GM18868 (cell line): ENCODE measurements at regions not wholly inside any gene's neighbourhood (a gene's known extent, or its start where the extent isn't known, plus 50 kb on each side); places are given as distances from the start of the nearest gene placed in this dataset.
"Not testable (repeated sequence)": the region's sequence is repeated elsewhere in the genome, so short reads cannot be mapped to it uniquely, and the experiment has no call there.

Source experiments
- ATAC-seq: cut with Tn5 transposase; IDR thresholded peaks from one replicate; pipeline ENCODE4 v1.9.1; 2021; ENCODE audit warnings: mild to moderate bottlenecking, moderate library complexity; ENCODE audit not compliant: unreplicated experiment

DNA sequence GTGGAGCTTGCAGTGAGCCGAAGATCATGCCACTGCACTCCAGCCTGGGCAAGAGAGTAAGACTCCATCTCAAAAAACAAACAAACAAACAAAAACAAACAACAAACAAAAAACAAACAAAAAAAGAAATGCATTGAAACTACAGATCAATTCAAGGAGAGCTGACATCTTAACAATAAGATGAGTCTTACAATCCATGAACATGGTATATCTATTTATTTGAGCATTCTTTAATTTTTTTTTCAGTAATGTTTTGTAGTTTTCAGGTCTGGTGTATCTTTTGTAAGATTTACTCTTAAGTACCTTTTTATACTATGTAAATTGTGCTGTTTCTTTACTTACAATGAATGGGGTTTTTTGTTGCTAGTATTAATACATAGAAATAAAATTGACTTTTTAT is 140.1 kb upstream of the DAPK1 start:
- ATAC-seq = no peak

- ATAC-seq = no peak
Observed at GRCh38 chr9:87359264-87359663, 138.4 kb upstream of the DAPK1 start.

GRCh38 chr9:87359958-87360601 is 137.6 kb upstream of the DAPK1 start:
- no peak for ATAC-seq

DNA sequence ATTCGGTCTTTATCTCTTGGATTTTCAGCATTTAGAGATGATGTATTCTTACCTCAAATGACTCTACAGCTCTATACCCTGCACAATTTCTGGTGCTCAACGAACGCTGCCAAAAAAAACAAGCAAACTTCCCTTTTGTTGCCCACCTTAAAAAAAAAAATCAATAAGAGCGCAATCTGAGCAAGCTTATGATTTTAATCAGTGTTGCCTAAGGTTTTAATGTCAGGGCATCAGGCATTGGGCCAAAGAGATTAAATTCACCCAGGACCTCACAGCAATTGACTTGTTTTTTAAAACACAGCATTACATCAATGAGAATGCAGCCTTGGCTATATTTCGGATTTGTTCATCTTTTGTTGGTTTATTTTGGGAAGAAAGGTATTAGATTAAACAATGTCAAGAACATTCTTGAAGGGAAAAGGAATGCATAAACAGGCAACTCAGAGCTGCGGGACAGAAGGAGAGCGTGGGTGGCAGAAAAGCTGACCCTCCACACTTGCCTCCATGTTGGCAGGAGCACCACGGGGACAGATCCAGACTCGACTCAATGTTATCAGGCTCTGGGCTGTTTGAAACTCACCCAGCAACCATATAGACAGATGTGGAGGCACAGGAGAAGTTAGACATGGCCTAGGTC is 127.5 kb upstream of the DAPK1 start:
- no peak for ATAC-seq

DNA sequence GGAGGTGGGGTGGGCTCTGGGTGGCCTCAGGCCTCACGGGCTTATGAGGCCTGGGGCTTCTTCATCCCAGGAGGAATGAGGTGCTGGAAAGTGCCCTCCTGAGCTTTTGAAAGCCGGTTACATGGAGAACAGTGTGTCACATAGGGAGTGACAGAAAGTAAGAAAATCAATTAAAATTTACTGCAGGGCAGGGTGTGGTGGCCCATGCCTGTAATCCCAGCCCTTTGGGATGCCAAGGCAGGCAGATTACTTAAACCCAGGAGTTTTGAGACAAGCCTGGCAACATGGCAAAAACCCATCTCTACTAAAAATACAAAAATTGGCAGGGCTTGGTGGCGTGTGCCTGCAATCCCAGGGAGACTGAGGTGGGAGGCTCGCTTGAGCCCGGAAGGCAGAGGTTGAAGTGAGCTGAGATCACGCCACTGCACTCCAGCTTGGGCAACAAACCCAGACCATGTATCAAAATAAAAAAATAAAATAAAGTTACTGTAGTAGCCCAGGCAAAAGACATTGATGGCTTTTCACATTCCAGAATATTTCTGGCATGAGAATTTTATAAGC is 125.8 kb upstream of the DAPK1 start:
- ATAC-seq = no peak

DNA sequence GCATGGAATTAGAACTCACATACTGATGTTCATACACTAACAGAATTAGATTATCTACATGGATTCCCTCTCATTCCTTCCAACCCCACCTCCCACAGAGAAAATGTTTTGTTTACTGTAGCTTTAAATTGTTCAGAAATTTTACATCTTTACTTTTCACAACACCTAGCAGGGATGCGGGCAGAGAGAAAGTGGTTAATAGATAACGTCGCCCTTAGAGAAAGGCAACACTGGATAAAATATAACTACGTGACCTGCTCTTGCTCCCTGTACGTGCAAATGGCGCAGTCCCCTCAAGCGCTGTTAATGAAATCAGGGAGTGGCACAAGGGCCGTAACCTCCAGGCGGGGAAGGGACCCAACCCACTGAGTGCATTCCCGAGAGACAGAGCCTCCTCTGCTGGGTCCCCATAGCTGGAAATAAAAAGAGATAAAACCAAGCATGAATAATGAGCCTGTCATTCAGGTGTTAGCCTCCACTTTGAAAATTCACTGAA is 125.3 kb upstream of the DAPK1 start:
- no peak for ATAC-seq

DNA sequence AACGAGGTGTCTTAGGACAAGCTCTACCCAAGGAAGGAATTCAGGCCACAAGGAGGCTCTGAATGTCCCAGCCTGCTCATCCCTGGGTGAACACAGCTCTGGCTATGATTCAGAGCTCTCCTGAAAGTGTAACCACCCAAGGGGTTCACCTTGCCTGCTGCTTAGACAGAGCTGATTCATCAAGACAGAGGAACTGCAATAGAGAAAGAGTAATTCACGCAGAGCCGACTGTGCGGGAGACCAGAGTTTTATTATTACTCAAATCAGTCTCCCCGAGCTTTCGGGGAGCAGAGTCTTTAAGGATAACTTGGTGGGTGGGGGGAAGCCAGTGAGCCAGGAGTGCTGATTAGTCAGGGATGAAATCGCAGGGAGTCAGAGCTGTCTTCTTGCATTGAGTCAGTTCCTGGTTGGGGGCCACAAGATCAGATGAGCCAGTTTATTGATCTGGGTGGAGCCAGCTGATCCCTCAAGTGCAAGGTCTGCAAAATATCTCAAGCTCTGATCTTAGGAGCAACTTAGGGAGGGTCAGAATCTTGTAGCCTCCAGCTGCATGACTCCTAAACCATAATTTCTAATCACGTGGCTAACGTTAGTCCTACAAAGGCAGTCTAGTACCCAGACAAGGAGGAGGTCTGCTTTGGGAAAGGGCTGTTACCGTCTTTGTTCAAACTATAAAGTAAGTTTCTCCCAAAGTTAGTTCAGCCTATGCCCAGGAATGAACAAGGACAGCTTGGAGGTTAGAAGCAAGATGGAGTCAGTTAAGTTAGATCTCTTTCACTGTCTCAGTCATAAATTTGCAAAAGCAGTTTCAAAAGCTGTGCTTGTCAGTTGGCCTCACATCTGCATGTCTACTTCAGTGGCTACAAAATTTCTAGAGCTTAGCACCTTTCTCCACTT is 123.4 kb upstream of the DAPK1 start:
- ATAC-seq = peak; percentile 96

DNA sequence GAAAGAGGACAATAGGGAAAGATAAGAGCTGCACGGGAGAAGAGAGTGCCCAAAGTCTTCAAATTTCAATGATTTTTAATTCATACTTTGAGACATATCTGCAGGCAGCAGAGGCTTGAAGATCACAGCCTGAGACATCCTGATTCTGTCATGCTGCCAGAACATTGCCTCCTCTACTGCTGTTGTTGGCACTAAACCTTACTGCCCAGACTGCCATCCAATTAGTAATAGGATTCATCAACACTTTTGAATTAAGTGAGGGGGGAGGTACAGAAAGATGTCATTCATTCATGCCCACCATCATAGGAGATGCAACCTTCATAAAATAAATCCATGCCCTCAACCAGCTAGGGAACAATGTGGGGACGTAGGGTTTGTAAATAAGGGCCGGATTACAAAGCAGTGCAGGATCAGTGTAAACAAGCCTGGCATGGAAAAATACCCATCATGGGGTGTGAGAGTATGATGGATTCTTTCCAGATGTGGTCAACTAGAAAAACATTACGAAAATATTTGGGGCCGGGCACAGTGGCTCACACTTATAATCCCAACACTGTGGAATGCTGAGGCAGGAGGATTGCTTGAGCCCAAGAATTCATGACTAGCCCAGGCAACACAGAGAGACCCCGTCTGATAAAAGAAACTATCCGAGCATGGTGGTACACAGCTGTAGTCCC is 122.1 kb upstream of the DAPK1 start:
- no peak for ATAC-seq

DNA sequence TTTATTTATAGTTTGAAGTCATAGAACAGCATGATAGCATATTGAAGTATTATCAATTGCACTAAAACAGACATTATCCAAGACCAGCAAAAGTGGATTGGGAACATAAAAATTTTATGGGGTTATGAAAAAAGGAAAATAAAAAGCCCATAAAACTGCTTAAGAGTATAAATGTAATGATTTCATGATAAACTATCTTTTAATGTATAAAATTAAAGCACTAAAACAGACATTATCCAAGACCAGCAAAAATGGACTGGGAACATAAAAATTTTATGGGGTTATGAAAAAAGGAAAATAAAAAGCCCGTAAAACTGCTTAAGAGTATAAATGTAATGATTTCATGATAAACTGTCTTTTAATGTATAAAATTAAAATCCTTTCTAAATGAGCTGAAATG is 119.0 kb upstream of the DAPK1 start:
- ATAC-seq = no peak

DNA sequence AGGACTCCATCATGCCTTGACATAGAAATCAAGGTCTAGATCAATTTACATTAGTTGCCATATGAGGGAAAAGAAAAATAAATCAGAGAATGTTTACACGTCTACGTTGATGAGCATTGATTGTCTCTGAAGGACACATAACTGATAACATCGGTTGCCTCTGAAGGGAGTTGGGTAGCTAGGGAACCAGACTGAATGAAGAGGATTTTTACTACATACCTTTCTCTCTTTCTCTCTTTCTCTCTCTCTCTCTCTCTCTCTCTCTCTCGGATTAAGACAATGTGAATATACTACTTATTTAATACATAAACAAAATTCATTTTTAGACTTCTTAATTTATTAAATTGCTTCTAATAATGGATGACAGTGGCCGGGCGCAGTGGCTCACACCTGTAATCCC is 118.4 kb upstream of the DAPK1 start:
- no peak for ATAC-seq

DNA sequence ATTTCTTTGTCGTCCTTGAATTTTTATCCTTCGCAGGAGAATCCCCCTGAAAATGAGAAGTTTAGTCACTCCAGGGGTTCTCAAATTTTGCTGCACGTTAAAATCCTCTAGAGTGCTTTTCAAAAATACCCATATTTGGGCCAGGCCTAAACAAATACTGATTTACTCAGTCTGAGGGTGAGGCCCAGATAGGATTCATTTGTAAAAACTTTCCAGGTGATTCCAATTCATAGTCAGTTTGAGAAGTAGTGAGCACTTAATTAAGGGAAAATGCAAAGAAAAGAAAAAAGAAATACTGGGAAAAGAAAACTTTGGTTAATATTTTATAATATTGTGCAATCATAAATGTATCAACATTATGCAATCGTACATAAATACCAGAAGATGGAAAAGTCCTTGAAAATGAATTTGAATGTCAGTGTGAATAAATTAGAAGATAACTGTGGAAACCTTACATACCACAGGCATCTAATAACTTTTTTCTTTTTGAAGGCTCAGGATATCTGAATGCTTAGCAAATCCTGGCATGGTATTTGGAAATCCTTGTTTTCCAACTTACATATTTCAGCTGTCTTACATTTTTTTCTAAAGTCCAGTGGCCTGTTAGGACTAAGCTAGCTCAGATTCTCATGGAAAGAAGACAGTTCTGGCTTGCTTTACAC is 116.5 kb upstream of the DAPK1 start:
- no peak for ATAC-seq

GRCh38 chr9:87381746-87382145 is 115.9 kb upstream of the DAPK1 start:
- no peak for ATAC-seq

- no peak for ATAC-seq
Observed at GRCh38 chr9:87382900-87383299, 114.8 kb upstream of the DAPK1 start.

DNA sequence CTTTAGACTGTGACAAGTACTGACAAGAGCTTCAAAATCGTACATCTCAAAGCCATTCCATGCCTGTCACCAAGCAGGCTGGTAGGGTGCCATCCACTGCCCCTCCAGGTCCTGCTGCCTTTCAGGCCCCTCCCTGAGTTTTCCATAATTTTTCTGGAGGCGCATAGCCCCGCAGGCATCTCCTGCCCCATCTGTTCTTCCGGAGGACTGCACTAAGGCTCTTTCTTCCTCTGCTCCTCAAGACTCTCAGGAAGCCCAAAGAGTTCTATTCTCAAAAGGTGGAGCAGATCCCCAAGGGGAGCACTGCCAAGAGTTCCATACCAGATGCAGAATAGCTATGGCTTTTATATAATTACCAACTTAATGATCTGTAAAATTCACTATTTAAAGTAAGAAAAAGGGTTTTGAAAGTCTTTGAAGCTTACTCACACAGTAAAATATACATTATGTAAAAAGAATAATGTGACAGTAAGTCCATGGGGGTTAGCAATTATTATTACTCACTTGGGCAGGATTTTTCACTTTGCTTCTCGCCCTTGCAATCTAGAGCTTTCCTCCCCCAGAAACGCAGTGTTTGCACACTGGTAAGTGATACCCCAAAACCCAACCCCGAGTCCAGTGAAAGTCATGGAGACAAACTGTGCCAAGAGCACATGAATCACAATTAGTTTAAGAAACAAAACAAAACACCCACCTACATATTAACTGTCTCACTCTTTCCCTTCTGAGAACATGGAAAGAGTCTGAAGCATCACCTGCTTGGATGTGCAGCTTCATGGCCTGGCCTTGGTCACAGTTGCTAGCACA is 114.1 kb upstream of the DAPK1 start:
- ATAC-seq = no peak

- no peak for ATAC-seq
Observed at GRCh38 chr9:87386490-87387025, 111.1 kb upstream of the DAPK1 start.

DNA sequence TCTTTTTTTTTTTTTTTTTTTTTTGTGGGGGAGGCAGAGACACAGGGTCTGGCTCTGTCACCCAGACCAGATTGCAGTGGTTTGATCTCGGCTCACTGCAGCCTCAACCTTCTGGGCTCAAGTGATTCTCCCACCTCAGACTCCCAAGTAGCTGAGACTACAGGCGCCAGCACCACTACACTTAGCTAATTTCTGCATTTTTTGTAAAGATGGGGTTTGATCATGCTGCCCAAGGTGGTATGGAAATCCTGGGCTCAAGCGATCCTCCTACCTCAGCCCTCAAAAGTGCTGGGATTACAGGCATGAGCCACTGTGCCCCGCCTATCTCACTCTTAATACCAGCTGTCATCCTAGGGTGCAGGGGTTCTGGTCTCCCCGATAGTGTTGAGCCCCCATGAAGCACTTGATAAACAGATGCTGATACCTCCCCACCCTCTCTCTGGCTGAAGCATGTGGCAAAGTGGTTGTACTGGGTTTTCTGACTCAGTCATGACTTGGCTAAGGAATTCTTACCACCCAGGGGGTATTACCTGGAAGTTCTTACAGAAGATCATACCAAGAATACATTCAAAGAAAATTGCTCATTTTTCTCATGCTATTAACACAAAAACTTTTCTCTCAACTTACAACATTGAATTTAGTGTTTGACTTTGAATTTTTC is 110.2 kb upstream of the DAPK1 start:
- no peak for ATAC-seq

DNA sequence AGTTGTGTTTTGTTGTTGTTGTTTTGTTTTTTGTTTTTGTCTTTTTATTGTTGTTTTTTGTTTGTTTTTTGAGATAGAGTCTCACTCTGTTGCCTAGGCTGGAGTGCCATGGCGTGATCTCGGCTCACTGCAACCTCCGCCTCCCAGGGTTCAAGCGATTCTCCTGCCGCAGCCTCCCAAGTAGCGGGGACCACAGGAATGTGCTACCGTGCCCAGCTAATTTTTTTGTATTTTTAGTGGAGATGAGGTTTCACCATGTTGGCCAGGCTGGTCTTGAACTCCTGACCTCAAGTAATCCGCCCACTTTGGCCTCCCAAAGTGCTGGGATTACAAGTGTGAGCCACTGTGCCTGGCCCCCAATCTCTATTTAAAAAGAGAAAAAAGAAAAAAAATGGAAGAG is 109.0 kb upstream of the DAPK1 start:
- not testable (repeated sequence) for ATAC-seq

GRCh38 chr9:87389936-87390335 is 107.7 kb upstream of the DAPK1 start:
- ATAC-seq = no peak

GRCh38 chr9:87390361-87390760 is 107.3 kb upstream of the DAPK1 start:
- ATAC-seq = no peak
